Stimulated activated CD8-positive, alpha-beta memory T cell treated with anti-CD3 and anti-CD28 coated beads, Interleukin-15, amount 100 ng/mL, for 48 hours (primary cell): ENCODE measurements at regions not wholly inside any gene's neighbourhood (a gene's known extent, or its start where the extent isn't known, plus 50 kb on each side); places are given as distances from the start of the nearest gene placed in this dataset.
"Not testable (repeated sequence)": the region's sequence is repeated elsewhere in the genome, so short reads cannot be mapped to it uniquely, and the experiment has no call there.

ENCODE experiments used
- DNase-seq, 2 donors: peaks; one replicate each; pipeline ENCODE4 v3.0.0-alpha.2; 2020; ENCODE audit warnings: low read depth in 2 of 2

GRCh38 chr6:164836486-164836885 is 472.9 kb downstream of the C6orf118 start:
- DNase-seq: no peak

GRCh38 chr6:164832410-164832809 is 477.0 kb downstream of the C6orf118 start:
- DNase-seq: no peak

- DNase-seq: no peak
Observed at GRCh38 chr6:164827537-164827936, 481.9 kb downstream of the C6orf118 start.

GRCh38 chr6:164826831-164827468 is 482.5 kb downstream of the C6orf118 start:
- DNase-seq: no peak

DNA sequence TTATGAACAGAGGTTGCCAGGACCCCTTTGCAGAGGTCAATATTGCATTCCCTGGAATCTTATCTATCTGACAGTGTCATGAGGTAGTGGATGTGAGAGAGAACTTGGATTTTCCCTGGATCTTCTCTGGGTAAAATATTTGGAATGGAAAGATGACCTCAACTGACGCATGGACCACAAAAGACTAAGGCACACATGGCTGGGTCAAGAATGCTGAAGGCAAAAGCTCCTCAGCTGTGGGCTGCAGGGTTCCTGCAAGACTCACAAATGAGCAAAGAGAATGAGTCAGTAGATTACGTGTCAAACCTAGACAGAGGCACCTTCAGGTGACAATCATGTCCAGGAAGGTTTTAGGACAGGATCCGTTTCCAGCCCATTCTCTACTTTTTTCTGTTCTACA is 484.0 kb downstream of the C6orf118 start:
- DNase-seq: no peak

DNA sequence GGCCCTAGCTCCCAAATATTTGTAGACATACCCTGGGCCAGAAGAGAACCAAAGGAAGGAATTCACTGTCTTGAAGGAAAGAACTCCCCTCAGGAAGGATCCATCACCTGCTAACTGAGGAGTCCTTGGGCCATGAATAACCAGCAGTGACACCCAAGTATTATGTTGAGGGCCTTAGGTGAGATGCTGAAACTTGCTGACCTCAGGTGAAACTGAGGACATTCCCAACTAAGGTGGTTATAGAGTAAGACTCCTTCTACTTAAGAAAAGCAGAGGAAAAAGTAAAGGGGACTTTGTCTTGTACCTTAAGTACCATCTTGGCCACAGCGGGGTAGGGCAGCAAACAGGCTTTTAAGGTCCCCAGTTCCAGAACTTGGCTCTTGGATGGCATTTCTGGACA is 491.7 kb downstream of the C6orf118 start:
- DNase-seq: no peak

- no peak for DNase-seq
Observed at GRCh38 chr6:164812706-164813105, 496.7 kb downstream of the C6orf118 start.

GRCh38 chr6:164807125-164807524 is 502.3 kb downstream of the C6orf118 start:
- no peak for DNase-seq

GRCh38 chr6:164795056-164795815 is 514.2 kb downstream of the C6orf118 start:
- DNase-seq: no peak

DNA sequence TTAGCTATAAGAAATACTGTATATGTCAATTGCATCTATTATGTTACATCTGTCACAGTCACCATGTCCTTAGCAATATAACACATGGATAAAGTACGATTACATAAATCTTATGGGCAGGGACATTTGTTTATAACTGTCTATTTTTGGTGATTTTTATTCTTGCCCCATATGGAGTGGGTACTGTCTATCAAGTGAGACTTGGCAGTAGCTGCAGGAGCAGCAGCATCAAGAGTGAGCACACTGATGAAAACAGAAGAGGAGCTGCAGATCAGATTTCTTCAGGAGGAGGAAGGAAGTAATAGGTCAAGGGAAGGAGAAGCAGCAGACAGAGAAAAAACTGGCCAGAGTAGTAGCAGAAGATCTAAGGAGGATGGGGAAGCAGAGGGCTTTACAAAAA is 516.7 kb downstream of the C6orf118 start:
- no peak for DNase-seq

GRCh38 chr6:164791498-164791897 is 517.9 kb downstream of the C6orf118 start:
- no peak for DNase-seq

DNA sequence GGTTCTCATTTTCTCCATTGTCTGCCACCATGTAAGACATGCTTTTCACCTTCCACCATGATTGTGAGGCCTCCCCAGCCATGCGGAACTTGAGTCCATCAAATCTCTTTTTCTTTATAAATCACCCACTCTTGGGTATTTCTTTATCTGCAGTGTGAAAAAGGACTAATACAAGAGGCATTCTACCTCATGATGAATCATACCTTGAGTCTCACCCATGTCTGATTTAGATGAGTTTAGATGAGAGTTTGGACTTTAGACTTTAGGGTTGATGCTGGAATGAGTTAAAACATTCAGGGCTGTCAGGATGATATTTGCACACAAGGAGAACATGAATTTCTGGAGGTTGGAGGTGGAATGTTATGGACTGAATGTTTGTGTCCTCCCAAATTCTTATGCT is 545.6 kb downstream of the C6orf118 start:
- DNase-seq: no peak

GRCh38 chr6:164757451-164757850 is 552.0 kb downstream of the C6orf118 start:
- no peak for DNase-seq

DNA sequence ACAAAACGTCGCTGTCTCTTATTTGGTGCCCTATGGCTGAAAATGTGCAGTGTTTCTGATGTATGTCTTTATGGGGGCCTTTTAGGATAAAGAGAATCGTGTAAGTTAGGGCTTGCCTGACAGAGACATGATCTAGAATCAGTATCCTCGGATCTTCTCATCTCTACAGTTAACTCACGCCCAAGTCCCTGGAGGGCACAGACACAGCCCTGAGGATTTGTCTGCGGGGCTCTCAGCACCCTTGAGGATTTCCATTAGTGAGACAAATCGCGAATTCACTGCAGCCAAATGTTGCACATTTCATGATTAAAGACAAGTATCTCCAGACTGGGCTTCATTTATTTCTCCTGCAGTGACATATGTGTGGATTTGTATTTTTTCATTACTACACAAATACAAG is 552.7 kb downstream of the C6orf118 start:
- no peak for DNase-seq

- DNase-seq: no peak
Observed at GRCh38 chr6:164756142-164756541, 553.3 kb downstream of the C6orf118 start.

GRCh38 chr6:164753517-164753916 is 555.9 kb downstream of the C6orf118 start:
- DNase-seq: no peak

DNA sequence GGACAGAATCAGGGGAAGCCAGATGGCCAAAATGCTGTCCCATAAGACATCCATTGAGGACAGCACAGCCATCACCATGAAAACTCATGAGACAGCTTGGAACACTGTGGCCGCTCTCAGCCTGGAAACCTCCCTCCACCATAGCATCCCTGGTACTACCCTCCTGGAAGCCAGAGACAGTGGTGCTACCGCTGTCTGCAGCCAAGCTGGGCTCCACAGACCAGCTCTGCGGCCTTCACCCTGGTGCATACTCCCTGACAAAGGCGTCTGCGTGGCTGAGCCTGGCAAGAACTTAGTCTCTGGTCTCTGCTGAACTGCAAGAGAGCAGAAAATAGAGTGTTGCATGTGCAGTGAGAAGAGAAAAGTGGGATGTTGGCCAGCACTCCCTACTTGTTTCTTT is 558.0 kb downstream of the C6orf118 start:
- no peak for DNase-seq

- no peak for DNase-seq
Observed at GRCh38 chr6:164750128-164750527, 559.3 kb downstream of the C6orf118 start.

DNA sequence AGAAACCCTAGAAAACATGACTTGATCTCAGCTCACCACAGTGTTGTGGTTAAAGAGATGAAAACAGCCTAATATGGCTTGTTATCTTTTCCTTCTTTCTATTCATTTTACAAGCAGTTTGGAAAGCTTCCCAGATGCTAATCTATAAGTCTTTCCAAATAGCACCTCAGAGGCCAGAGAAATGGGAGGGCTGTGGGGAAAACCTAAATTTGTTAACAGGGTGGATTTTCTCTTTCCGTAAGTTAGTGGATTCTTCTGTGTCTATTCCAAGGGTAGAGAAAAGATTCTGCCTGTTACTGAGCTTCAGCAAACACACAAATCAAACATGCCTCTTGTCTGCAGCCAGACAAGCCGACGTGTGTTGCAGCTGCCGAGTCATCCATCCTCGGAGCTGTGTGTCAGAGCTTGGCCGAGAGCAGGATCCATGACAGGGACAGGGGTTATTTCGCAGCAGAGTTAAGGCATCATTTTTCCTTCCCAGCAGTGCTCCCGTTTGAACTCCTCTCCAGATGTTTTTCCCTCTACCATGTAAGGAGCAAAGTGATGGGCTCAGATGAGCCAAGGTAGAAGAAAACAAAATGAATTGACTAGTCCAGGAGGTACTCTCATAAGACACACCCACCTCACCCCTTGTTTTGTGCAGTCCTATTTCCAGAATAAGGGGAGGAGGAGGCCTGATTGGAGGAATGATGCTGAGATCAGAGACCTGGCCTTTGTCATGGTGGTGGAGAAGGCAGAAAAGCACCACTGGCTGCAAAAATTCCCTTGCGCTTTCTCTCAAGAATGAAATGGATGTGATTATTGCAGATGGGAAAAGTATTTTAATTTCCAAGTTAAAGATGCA is 560.0 kb downstream of the C6orf118 start:
- no peak for DNase-seq

GRCh38 chr6:164744301-164744700 is 565.1 kb downstream of the C6orf118 start:
- DNase-seq: no peak

DNA sequence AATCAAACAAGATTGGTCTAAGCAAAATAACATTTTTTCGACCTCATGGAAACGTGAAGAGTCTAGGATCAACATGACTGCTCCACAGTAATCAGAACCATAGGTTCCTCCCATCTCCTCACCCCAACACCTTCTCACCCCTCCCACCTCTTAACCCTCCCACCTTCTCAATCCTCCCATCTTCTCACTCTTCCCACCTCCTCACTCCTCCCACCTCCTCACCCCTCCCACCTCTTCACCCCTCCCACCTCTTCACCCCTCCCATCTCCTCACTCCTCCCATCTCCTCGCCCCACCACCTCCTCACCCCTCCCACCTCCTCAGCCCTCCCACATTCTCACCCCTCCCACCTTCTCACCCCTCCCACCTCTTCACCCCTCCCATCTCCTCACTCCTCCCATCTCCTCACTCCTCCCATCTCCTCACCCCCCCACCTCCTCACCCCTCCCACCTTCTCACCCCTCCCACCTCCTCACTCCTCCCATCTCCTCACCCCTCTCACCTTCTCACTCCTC is 567.4 kb downstream of the C6orf118 start:
- no peak for DNase-seq

DNA sequence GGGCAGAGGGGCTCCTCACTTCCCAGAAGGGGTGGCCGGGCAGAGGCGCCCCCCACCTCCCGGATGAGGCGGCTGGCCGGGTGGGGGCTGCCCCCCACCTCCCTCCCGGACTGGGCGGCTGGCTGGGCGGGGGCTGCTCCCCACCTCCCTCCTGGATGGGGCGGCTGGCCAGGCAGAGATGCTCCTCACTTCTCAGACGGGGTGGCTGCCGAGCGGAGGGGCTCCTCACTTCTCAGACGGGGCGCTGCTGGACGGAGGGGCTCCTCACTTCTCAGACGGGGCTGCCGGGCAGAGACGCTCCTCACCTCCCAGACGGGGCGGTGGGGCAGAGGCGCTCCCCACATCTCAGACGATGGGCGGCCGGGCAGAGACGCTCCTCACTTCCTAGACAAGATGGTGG is 573.3 kb downstream of the C6orf118 start:
- DNase-seq: not testable (repeated sequence)
